ENCODE measurements at regions not wholly inside any gene's neighbourhood (a gene's known extent, or its start where the extent isn't known, plus 50 kb on each side); places are given as distances from the start of the nearest gene placed in this dataset.

DNA sequence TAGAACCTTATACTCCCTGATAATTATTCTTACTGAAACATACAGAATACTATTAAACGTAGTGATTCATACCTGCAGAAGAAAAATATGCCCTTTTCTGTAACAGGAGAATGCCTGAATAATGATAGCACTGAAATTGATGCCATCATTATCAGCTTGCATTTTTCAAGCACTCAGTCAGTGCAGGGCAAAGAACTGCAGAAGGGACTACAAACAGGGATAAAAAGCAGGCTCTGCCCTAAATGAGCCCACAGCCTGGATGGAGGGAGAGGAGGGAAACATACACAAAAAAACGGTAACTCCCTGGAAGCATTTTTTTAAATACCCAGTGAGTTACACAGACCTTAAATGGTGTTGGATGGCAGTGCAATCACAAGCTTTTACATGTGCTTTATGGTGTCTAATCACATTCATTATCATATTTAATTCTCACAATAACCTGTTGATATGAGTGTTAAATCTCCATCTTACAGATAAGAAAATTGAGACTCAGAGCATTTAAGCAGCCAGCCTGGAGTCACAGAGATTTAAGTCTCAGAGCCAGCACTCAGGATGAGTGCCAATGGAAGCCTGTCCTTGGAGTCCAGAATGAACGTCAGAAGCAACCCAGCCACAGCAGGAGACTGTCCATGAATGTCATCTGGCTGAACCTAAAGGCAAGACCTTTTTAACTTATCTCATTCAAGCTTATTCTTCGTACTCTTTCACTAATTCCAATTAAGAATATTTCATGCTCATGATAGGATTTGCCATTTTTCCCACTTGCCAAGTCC is 139.3 kb upstream of the CTNNA2 start:
- ATAC-seq, result no peak
- TF ChIP-seq, protein P1, sequence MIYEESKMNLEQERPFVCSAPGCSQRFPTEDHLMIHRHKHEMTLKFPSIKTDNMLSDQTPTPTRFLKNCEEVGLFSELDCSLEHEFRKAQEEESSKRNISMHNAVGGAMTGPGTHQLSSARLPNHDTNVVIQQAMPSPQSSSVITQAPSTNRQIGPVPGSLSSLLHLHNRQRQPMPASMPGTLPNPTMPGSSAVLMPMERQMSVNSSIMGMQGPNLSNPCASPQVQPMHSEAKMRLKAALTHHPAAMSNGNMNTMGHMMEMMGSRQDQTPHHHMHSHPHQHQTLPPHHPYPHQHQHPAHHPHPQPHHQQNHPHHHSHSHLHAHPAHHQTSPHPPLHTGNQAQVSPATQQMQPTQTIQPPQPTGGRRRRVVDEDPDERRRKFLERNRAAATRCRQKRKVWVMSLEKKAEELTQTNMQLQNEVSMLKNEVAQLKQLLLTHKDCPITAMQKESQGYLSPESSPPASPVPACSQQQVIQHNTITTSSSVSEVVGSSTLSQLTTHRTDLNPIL (CRISPR knock-in tag; IDR thresholded peaks at IDR 0.05; ENCODE audit: low read depth), result no peak
- TF ChIP-seq SNAI2 (CRISPR knock-in tag; IDR thresholded peaks at IDR 0.05) (no peak), TCF4 (CRISPR knock-in tag; IDR thresholded peaks at IDR 0.05; ENCODE audit: borderline replicate concordance) (no peak), ISL1 (CRISPR knock-in tag; IDR thresholded peaks at IDR 0.05) (no peak), ZC3H10 (CRISPR knock-in tag; IDR thresholded peaks at IDR 0.05) (no peak), ZFP3 (CRISPR knock-in tag; IDR thresholded peaks at IDR 0.05) (no peak), ZFP30 (CRISPR knock-in tag; IDR thresholded peaks at IDR 0.05) (no peak), ESRRG (CRISPR knock-in tag; IDR thresholded peaks at IDR 0.05) (no peak), PPARA (CRISPR knock-in tag; IDR thresholded peaks at IDR 0.05; ENCODE audit: borderline replicate concordance) (no peak), ZNF8 (CRISPR knock-in tag; IDR thresholded peaks at IDR 0.05) (no peak), TOX (CRISPR knock-in tag; IDR thresholded peaks at IDR 0.05; ENCODE audit: borderline replicate concordance) (no peak), OSR1 (CRISPR knock-in tag; IDR thresholded peaks at IDR 0.05) (no peak), BACH2 (CRISPR knock-in tag; IDR thresholded peaks at IDR 0.05; ENCODE audit: borderline replicate concordance) (no peak), ZNF565 (CRISPR knock-in tag; conservative IDR thresholded peaks at IDR 0.05; ENCODE audit: low read depth) (no peak), ZNF70 (CRISPR knock-in tag; IDR thresholded peaks at IDR 0.05) (no peak), RARB (CRISPR knock-in tag; IDR thresholded peaks at IDR 0.05) (no peak), CSDC2 (CRISPR knock-in tag; IDR thresholded peaks at IDR 0.05) (no peak), ARNTL (CRISPR knock-in tag; IDR thresholded peaks at IDR 0.05; ENCODE audit: borderline replicate concordance, low read depth) (no peak)
- TF ChIP-seq, protein P2, sequence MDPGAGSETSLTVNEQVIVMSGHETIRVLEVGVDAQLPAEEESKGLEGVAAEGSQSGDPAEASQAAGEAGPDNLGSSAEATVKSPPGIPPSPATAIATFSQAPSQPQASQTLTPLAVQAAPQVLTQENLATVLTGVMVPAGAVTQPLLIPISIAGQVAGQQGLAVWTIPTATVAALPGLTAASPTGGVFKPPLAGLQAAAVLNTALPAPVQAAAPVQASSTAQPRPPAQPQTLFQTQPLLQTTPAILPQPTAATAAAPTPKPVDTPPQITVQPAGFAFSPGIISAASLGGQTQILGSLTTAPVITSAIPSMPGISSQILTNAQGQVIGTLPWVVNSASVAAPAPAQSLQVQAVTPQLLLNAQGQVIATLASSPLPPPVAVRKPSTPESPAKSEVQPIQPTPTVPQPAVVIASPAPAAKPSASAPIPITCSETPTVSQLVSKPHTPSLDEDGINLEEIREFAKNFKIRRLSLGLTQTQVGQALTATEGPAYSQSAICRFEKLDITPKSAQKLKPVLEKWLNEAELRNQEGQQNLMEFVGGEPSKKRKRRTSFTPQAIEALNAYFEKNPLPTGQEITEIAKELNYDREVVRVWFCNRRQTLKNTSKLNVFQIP (CRISPR knock-in tag; IDR thresholded peaks at IDR 0.05; ENCODE audit: borderline replicate concordance, low read depth), result no peak
- TF ChIP-seq, protein P3, sequence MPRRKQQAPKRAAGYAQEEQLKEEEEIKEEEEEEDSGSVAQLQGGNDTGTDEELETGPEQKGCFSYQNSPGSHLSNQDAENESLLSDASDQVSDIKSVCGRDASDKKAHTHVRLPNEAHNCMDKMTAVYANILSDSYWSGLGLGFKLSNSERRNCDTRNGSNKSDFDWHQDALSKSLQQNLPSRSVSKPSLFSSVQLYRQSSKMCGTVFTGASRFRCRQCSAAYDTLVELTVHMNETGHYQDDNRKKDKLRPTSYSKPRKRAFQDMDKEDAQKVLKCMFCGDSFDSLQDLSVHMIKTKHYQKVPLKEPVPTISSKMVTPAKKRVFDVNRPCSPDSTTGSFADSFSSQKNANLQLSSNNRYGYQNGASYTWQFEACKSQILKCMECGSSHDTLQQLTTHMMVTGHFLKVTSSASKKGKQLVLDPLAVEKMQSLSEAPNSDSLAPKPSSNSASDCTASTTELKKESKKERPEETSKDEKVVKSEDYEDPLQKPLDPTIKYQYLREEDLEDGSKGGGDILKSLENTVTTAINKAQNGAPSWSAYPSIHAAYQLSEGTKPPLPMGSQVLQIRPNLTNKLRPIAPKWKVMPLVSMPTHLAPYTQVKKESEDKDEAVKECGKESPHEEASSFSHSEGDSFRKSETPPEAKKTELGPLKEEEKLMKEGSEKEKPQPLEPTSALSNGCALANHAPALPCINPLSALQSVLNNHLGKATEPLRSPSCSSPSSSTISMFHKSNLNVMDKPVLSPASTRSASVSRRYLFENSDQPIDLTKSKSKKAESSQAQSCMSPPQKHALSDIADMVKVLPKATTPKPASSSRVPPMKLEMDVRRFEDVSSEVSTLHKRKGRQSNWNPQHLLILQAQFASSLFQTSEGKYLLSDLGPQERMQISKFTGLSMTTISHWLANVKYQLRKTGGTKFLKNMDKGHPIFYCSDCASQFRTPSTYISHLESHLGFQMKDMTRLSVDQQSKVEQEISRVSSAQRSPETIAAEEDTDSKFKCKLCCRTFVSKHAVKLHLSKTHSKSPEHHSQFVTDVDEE (CRISPR knock-in tag; IDR thresholded peaks at IDR 0.05), result no peak

DNA sequence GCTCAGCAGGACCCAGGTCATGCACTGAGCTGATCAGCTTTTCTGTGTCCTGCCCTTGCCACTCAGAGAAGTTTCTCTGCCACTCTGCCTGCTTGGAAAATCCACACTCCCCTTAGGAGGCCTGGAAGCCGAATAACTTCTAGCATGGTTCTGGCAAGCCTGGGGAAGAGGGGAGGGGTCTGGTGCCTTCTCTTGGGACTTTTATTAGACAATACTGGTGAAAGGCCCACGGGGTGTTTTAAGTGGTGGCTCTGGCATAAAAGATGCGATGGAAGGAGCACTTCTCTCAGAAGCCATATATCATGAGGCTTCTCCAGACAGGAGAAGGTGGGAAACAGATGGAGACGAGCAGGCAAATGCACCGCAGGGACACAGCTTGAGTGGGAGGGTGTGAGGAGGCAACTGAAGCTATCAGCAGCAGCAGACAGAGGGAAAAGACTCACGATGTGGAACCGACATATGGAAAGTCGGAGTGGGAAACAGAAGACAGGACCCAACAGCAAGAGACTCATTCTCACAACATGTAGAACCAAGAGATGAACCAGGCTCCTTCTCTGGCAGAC is 141.8 kb upstream of the CTNNA2 start:
- no peak for ATAC-seq
- TF ChIP-seq ESRRG (CRISPR knock-in tag; IDR thresholded peaks at IDR 0.05) (no peak), ZFP30 (CRISPR knock-in tag; IDR thresholded peaks at IDR 0.05) (no peak), SNAI2 (CRISPR knock-in tag; IDR thresholded peaks at IDR 0.05) (no peak)

DNA sequence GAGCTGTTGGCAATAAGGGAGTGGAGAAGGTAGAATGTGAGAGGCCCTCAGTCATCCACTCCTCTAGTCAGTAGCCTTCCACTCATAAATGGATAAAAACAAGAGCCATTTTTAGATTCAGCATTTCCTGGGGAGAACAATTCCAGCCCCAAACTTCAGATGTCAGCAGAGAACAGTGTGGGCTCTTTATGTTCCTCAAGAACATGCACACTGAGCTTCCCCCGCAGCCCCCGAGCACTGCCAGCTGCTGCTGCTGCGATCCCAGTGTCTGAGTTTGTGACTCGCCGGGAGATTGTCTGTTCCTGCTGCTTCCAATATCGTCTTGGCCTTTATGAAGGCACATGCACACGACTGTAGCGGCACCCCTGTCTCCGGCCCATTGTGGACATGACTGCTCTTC is 143.7 kb upstream of the CTNNA2 start:
- TF ChIP-seq ZNF565 (CRISPR knock-in tag; conservative IDR thresholded peaks at IDR 0.05; ENCODE audit: low read depth) (no peak), ZFP3 (CRISPR knock-in tag; IDR thresholded peaks at IDR 0.05) (no peak), SNAI2 (CRISPR knock-in tag; IDR thresholded peaks at IDR 0.05) (no peak), GLIS3 (CRISPR knock-in tag; IDR thresholded peaks at IDR 0.05) (no peak), CSDC2 (CRISPR knock-in tag; IDR thresholded peaks at IDR 0.05) (no peak), ZFP30 (CRISPR knock-in tag; IDR thresholded peaks at IDR 0.05) (no peak), TOX (CRISPR knock-in tag; IDR thresholded peaks at IDR 0.05; ENCODE audit: borderline replicate concordance) (no peak), ESRRG (CRISPR knock-in tag; IDR thresholded peaks at IDR 0.05) (no peak), BACH2 (CRISPR knock-in tag; IDR thresholded peaks at IDR 0.05; ENCODE audit: borderline replicate concordance) (no peak), ZC3H10 (CRISPR knock-in tag; IDR thresholded peaks at IDR 0.05) (no peak), ZNF8 (CRISPR knock-in tag; IDR thresholded peaks at IDR 0.05) (no peak), RARB (CRISPR knock-in tag; IDR thresholded peaks at IDR 0.05) (no peak), ARNTL (CRISPR knock-in tag; IDR thresholded peaks at IDR 0.05; ENCODE audit: borderline replicate concordance, low read depth) (no peak)
- TF ChIP-seq, protein P2 (CRISPR knock-in tag; IDR thresholded peaks at IDR 0.05; ENCODE audit: borderline replicate concordance, low read depth), result no peak
- TF ChIP-seq, protein P3 (CRISPR knock-in tag; IDR thresholded peaks at IDR 0.05), result no peak
- TF ChIP-seq, protein P4, sequence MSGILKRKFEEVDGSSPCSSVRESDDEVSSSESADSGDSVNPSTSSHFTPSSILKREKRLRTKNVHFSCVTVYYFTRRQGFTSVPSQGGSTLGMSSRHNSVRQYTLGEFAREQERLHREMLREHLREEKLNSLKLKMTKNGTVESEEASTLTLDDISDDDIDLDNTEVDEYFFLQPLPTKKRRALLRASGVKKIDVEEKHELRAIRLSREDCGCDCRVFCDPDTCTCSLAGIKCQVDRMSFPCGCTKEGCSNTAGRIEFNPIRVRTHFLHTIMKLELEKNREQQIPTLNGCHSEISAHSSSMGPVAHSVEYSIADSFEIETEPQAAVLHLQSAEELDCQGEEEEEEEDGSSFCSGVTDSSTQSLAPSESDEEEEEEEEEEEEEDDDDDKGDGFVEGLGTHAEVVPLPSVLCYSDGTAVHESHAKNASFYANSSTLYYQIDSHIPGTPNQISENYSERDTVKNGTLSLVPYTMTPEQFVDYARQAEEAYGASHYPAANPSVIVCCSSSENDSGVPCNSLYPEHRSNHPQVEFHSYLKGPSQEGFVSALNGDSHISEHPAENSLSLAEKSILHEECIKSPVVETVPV (CRISPR knock-in tag; IDR thresholded peaks at IDR 0.05), result no peak
- TF ChIP-seq, protein P1 (CRISPR knock-in tag; IDR thresholded peaks at IDR 0.05; ENCODE audit: low read depth), result no peak
- ATAC-seq, result no peak
